ENCODE measurements at regions not wholly inside any gene's neighbourhood (a gene's known extent, or its start where the extent isn't known, plus 50 kb on each side); places are given as distances from the start of the nearest gene placed in this dataset.

DNA sequence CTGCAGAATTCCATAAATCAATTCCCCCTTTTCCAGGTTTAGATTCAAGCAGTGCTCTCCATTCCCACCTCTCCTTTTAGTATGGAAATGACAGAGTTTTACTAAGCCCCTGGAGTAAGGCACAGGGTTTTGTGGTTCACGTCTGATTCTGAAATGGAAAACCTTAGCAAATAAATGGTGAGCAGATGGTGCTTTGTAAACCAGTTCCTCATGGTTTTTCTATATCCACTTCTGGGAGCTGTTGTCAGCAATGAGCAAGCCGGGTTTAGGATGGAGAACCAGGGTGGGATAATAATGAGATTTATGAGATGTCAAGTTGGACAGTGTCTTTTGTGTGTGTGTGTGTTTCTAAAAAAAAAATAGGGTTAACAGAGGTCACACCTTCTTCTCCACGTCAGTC, 113.8 kb upstream of the RBPJ start:
- no peak for TF ChIP-seq CTCF (IDR thresholded peaks at IDR 0.05)
- TF ChIP-seq POLR2A (IDR thresholded peaks at IDR 0.05) = no peak
- TF ChIP-seq POLR2AphosphoS5 (IDR thresholded peaks at IDR 0.05; ENCODE audit: insufficient read depth in 1 of 2, low read depth in 1 of 2) = no peak

All from vagina (tissue), 2 donors.